RWPE2 (cell line): ENCODE measurements at regions not wholly inside any gene's neighbourhood (a gene's known extent, or its start where the extent isn't known, plus 50 kb on each side); places are given as distances from the start of the nearest gene placed in this dataset.

Experiments used
- ATAC-seq: fragments of 200-7000 bp; cut with Tn5 transposase; 3 replicates; pipeline ENCODE4 v1.9.1; 2021; ENCODE audit warnings: low read depth
- DNase-seq: peaks from one replicate; pipeline ENCODE4 v3.0.0-alpha.2; 2020; ENCODE audit warnings: low spot score
- H3K27ac ChIP-seq: fragments of 450-650 bp; 2 replicates; pipeline ENCODE4 v1.5.1; 2017; ENCODE audit warnings: mild to moderate bottlenecking; ENCODE audit not compliant: poor library complexity, severe bottlenecking
- H3K27me3 ChIP-seq: fragments of 250-450 bp; sonication (Bioruptor Pico); 2 replicates; pipeline ENCODE4 v1.5.1; 2021; ENCODE audit warnings: mild to moderate bottlenecking, moderate library complexity; ENCODE audit not compliant: insufficient read depth, poor library complexity, severe bottlenecking
- H3K36me3 ChIP-seq: fragments of 250-450 bp; sonication (Bioruptor Pico); 2 replicates; pipeline ENCODE4 v1.5.1; 2020; ENCODE audit warnings: low read depth, mild to moderate bottlenecking, moderate library complexity
- H3K4me1 ChIP-seq: fragments of 250-450 bp; sonication (Bioruptor Pico); 2 replicates; pipeline ENCODE4 v1.5.1; 2021; ENCODE audit warnings: mild to moderate bottlenecking, moderate library complexity; ENCODE audit not compliant: insufficient read depth, poor library complexity, severe bottlenecking
- H3K4me3 ChIP-seq: fragments of 250-450 bp; sonication (Bioruptor Pico); 2 replicates; pipeline ENCODE4 v1.5.1; 2021; ENCODE audit warnings: mild to moderate bottlenecking, moderate library complexity; ENCODE audit not compliant: severe bottlenecking
- H3K9me3 ChIP-seq: fragments of 250-450 bp; sonication (Bioruptor Pico); 2 replicates; pipeline ENCODE4 v1.5.1; 2021; ENCODE audit warnings: mild to moderate bottlenecking, moderate library complexity; ENCODE audit not compliant: severe bottlenecking
- TF ChIP-seq, protein P1 (sequence below): fragments of 450-650 bp; IDR thresholded peaks from one replicate; pipeline ENCODE4 v1.5.1; 2017; ENCODE audit warnings: mild to moderate bottlenecking, moderate library complexity; ENCODE audit not compliant: poor library complexity, severe bottlenecking

DNA sequence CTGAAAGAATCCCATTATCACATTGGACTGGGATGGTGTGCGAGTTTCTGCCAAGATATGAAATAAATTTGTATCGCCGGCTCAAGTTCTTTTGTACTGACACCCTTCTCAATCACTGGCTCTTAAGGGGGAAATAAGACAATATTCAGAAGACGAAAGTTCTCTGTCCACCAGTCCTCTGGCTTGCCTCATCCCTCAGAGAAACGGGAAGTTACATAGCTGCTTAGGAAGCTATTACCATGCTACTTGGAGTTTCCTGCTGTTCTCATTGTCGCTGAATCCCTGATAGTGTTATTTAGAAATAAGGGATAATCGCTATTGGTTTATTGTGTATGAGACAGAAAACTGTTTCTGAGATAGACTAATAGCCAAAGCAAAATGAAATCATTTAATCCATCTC is 205.0 kb upstream of the ZNF521 start:
- Histone ChIP-seq H3K4me1 (no peaks in the 10 kb centered on the region), H3K27me3 (no peaks in the 10 kb centered on the region), H3K9me3 (no peaks in the 10 kb centered on the region), H3K36me3 (no peaks in the 10 kb centered on the region), H3K27ac (no peak overlapping the region), H3K4me3 (no peak overlapping the region)
- no peak for ATAC-seq
- TF ChIP-seq, protein P1, sequence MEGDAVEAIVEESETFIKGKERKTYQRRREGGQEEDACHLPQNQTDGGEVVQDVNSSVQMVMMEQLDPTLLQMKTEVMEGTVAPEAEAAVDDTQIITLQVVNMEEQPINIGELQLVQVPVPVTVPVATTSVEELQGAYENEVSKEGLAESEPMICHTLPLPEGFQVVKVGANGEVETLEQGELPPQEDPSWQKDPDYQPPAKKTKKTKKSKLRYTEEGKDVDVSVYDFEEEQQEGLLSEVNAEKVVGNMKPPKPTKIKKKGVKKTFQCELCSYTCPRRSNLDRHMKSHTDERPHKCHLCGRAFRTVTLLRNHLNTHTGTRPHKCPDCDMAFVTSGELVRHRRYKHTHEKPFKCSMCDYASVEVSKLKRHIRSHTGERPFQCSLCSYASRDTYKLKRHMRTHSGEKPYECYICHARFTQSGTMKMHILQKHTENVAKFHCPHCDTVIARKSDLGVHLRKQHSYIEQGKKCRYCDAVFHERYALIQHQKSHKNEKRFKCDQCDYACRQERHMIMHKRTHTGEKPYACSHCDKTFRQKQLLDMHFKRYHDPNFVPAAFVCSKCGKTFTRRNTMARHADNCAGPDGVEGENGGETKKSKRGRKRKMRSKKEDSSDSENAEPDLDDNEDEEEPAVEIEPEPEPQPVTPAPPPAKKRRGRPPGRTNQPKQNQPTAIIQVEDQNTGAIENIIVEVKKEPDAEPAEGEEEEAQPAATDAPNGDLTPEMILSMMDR, result no peak
- no peak for DNase-seq

DNA sequence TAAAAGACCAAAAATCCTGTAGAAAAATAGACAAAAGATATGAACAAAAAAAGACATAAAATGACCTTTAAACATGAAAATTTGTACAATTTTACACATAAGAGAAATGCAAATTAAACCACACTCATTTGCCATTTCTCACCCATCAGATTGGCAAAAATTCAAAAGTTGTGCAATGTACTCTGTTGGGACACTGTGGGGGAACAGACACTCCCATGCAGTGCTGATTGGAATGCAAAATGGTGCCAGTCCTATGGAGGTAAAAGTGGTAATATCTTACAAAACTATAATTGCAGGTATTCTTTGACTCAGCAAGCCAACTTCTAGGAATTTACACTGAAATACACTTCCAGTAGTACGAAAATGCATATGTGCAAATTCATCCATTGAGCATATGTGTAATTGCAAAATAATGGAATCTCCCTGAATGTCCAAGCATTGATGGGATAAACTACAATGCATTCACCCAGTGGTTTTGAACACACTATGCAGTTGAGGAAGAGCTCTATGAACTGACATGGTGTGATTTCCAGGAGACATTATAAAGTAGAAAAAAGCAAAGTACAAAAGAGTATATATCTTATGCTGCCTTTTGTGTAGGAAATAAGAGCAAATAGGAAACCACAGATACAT is 201.8 kb upstream of the ZNF521 start:
- no peaks in the 10 kb centered on the region for H3K36me3 ChIP-seq
- H3K4me3 ChIP-seq, result no peak overlapping the region
- no peaks in the 10 kb centered on the region for H3K27me3 ChIP-seq
- DNase-seq (no peak), ATAC-seq (no peak)
- H3K27ac ChIP-seq, result no peak overlapping the region
- TF ChIP-seq, protein P1, result no peak
- H3K9me3 ChIP-seq, result no peaks in the 10 kb centered on the region
- H3K4me1 ChIP-seq, result no peaks in the 10 kb centered on the region

DNA sequence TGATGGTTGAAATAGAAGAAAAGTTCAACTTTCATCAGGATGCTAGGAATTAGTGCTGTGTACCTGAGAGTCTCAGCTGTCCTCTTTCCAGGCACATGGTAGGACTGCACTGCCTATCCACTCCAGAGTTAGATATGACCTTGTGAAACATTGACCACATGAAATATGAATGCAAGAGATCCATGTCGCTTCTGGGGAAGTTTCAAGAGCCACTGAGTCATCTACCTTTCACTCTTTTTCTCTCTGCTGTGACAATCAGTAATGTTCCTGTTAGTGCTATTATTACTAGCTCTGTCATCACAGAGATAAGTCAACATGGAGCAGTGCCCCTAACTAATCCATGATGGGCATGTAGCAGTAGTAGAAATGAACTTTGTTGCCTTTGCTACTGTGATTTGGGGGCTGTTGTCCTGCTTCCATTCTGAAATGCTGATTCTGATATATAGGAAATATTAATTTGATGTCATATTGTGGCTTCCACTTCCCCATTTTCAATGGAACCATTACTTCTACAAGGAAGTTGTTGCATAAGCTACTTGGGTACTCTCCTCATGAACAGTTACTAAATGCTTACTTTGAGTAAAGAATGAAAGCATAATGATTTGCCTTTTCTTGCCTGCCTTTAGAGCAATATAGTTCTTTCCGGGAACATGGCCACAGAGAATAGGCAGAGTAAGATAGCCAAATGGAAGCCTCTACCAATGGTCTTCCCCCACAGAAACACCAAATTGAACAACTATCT is 192.8 kb upstream of the ZNF521 start:
- TF ChIP-seq, protein P1, result no peak
- H3K4me1 ChIP-seq, result no peaks in the 10 kb centered on the region
- H3K9me3 ChIP-seq, result no peaks in the 10 kb centered on the region
- no peaks in the 10 kb centered on the region for H3K36me3 ChIP-seq
- no peak overlapping the region for H3K4me3 ChIP-seq
- H3K27ac ChIP-seq, result no peak overlapping the region
- no peak for DNase-seq
- H3K27me3 ChIP-seq, result no peaks in the 10 kb centered on the region
- ATAC-seq, result no peak

DNA sequence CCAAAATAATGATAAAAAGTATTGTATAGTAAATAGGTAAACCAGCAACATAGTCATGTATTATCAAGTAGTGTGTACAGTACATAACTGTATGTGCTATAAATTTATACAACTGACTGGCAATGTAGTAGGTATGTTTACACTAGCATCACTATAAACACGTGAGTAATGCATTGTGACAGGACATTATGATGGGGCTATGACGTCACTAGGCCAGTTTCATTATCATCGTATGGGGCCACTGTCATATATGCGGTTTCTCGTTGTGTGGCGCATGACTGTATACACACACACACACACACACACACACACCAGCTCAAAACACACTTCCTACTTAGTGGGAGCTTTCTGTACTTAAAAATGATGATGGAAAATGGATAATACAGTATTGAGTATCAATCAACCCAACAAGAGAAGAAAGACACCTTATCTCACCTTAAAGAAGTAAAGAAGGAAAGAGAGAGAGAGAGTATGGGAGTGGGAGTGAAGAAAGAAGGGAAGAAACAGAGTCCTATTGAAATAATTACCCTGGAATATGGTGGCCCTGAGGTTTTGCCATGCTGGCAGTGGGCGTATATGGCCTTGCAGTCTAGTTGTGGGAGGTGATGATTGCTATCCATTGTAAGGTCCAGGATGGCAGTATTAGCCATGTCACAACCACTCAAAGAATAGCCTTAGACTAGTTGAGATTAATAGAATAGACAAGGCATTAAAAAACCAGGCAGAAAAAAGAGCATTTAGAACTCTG is 186.4 kb upstream of the ZNF521 start:
- Histone ChIP-seq H3K36me3 (no peaks in the 10 kb centered on the region), H3K4me1 (no peaks in the 10 kb centered on the region), H3K27ac (no peak overlapping the region), H3K9me3 (no peaks in the 10 kb centered on the region), H3K4me3 (no peak overlapping the region), H3K27me3 (no peaks in the 10 kb centered on the region)
- TF ChIP-seq, protein P1, result no peak
- ATAC-seq (no peak), DNase-seq (no peak)
